ENCODE measurements at regions not wholly inside any gene's neighbourhood (a gene's known extent, or its start where the extent isn't known, plus 50 kb on each side); places are given as distances from the start of the nearest gene placed in this dataset.

DNA sequence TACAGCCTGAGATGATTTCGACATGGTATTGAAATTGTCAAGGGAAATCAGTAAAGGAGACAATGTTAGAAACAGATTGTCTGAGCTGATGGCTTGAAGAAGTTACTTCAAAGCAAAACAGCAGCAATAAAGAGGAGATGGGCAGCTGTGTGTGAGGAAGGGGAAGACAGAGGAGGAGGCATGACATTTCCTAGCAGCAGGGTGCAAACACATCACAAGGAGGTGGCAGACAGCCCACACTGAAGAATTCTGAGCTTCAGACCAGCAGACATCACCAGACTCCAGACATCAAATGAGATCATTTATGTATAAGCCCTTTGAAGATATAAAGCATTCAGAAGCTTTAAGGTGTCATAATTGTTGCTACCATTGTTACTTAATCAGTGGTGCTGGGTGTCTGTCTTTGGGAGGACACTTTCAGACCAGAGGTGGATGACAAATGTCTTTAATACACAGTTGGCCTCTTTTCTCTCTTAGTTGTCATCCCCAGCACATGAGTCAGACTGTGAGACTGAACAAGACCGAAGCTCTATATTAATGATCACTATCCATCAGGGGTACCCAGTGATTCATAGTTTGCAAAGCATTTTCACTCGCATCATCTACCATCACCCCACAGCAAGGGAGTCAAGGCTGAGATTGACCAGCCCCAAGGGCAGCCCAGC, 203.9 kb downstream of the MINAR1 start:
- H3K27ac Mint-ChIP-seq (ENCODE audit: unreplicated experiment) = no peak overlapping the region
- no peak overlapping the region for H3K4me3 Mint-ChIP-seq (ENCODE audit: low read depth, unreplicated experiment)
- BruUV-seq (replicated peaks) = no TSS peak
- no peaks in the 10 kb centered on the region for H3K36me3 Mint-ChIP-seq (ENCODE audit: insufficient read depth, unreplicated experiment)
- H3K27me3 Mint-ChIP-seq (ENCODE audit: unreplicated experiment) = peaks cover 30% of the 10 kb centered on the region
- peaks cover 6% of the 10 kb centered on the region for H3K4me1 Mint-ChIP-seq (ENCODE audit: low read depth, unreplicated experiment)
- CTCF ChIA-PET = no interaction called here
- peaks cover 2% of the 10 kb centered on the region for H3K9me3 Mint-ChIP-seq (ENCODE audit: low read depth, unreplicated experiment)
- no peak for DNase-seq
- no peak for TF ChIP-seq CTCF (IDR thresholded peaks at IDR 0.05; ENCODE audit: unreplicated experiment)
- intact Hi-C loops (cut with micrococcal nuclease; ENCODE audit: unreplicated experiment) = no loop called here

- peak; percentile 36 for DNase-seq
- no peak overlapping the region for H3K27ac Mint-ChIP-seq (ENCODE audit: unreplicated experiment)
- CTCF ChIA-PET = interaction anchor here (0.9 to 1.9 kb wide), 2 partner anchors 14 to 213 kb away, joined by 4 read pairs; no protein-coding TSS in a partner anchor
- H3K4me1 Mint-ChIP-seq (ENCODE audit: low read depth, unreplicated experiment) = peaks cover 6% of the 10 kb centered on the region
- intact Hi-C loops (cut with micrococcal nuclease; ENCODE audit: unreplicated experiment) = no loop called here
- no TSS peak for BruUV-seq (replicated peaks)
- no peak for TF ChIP-seq CTCF (IDR thresholded peaks at IDR 0.05; ENCODE audit: unreplicated experiment)
- H3K4me3 Mint-ChIP-seq (ENCODE audit: low read depth, unreplicated experiment) = no peak overlapping the region
- H3K27me3 Mint-ChIP-seq (ENCODE audit: unreplicated experiment) = peaks cover 13% of the 10 kb centered on the region
- H3K9me3 Mint-ChIP-seq (ENCODE audit: low read depth, unreplicated experiment) = peaks cover 3% of the 10 kb centered on the region
- no peaks in the 10 kb centered on the region for H3K36me3 Mint-ChIP-seq (ENCODE audit: insufficient read depth, unreplicated experiment)
These were observed 208.1 kb downstream of the MINAR1 start for GRCh38 chr15:79640206-79640605.

DNA sequence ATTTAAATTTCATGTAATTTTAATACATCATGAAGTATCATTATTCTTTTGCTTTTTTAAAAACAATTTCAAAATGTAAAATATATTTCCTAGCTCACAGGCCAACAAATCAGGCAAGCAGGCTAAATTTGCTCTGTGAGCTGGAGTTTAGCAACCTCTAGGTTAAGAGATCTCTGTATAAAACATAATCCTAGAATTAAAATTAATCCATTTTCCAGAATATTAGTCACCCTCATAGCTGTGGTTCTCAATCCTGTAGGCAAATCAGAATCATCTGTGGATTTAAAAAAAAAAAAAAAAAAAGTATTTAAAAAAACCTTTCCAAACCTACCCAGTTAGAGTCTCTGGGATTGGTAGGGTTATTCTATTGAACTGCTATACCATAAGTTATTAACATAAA, 209.7 kb downstream of the MINAR1 start:
- no peak for TF ChIP-seq CTCF (IDR thresholded peaks at IDR 0.05; ENCODE audit: unreplicated experiment)
- no TSS peak for BruUV-seq (replicated peaks)
- no peaks in the 10 kb centered on the region for H3K36me3 Mint-ChIP-seq (ENCODE audit: insufficient read depth, unreplicated experiment)
- no peak for DNase-seq
- CTCF ChIA-PET = interaction anchor here (0.7 to 1.9 kb wide), 3 partner anchors 12 to 1410 kb away, joined by 4 read pairs; no protein-coding TSS in a partner anchor
- H3K27ac Mint-ChIP-seq (ENCODE audit: unreplicated experiment) = no peak overlapping the region
- intact Hi-C loops (cut with micrococcal nuclease; ENCODE audit: unreplicated experiment) = no loop called here
- peaks cover 14% of the 10 kb centered on the region for H3K4me1 Mint-ChIP-seq (ENCODE audit: low read depth, unreplicated experiment)
- no peak overlapping the region for H3K4me3 Mint-ChIP-seq (ENCODE audit: low read depth, unreplicated experiment)
- H3K9me3 Mint-ChIP-seq (ENCODE audit: low read depth, unreplicated experiment) = peaks cover 3% of the 10 kb centered on the region
- peaks cover 2% of the 10 kb centered on the region for H3K27me3 Mint-ChIP-seq (ENCODE audit: unreplicated experiment)

GRCh38 chr15:79643393-79643792, 211.3 kb downstream of the MINAR1 start:
- Mint-ChIP-seq H3K27ac (ENCODE audit: unreplicated experiment) (no peak overlapping the region), H3K4me1 (ENCODE audit: low read depth, unreplicated experiment) (peaks cover 14% of the 10 kb centered on the region), H3K36me3 (ENCODE audit: insufficient read depth, unreplicated experiment) (no peaks in the 10 kb centered on the region), H3K27me3 (ENCODE audit: unreplicated experiment) (no peaks in the 10 kb centered on the region), H3K9me3 (ENCODE audit: low read depth, unreplicated experiment) (peaks cover 3% of the 10 kb centered on the region), H3K4me3 (ENCODE audit: low read depth, unreplicated experiment) (no peak overlapping the region)
- CTCF ChIA-PET = interaction anchor here (0.6 kb wide), 1 partner anchor 304 kb away, joined by 3 read pairs; no protein-coding TSS in a partner anchor
- BruUV-seq (replicated peaks) = no TSS peak
- intact Hi-C loops (cut with micrococcal nuclease; ENCODE audit: unreplicated experiment) = no loop called here
- no peak for TF ChIP-seq CTCF (IDR thresholded peaks at IDR 0.05; ENCODE audit: unreplicated experiment)
- no peak for DNase-seq
